Ecto neural progenitor cell (in vitro differentiated cells): ENCODE measurements at regions not wholly inside any gene's neighbourhood (a gene's known extent, or its start where the extent isn't known, plus 50 kb on each side); places are given as distances from the start of the nearest gene placed in this dataset.

ENCODE experiments used
- DNase-seq: peaks from one replicate; pipeline ENCODE4 v3.0.0-alpha.2; 2018; ENCODE audit warnings: low spot score

- no peak for DNase-seq
These were observed 732.4 kb downstream of the IPMK start for GRCh38 chr10:57535306-57535705.

GRCh38 chr10:57513637-57514036, 754.1 kb downstream of the IPMK start:
- DNase-seq, result no peak

GRCh38 chr10:57507788-57508187, 759.9 kb downstream of the IPMK start:
- DNase-seq, result no peak

- no peak for DNase-seq
These were observed 761.1 kb downstream of the IPMK start for GRCh38 chr10:57506414-57507094.

GRCh38 chr10:57494486-57494885, 773.2 kb downstream of the IPMK start:
- no peak for DNase-seq

- DNase-seq, result no peak
These were observed 785.4 kb downstream of the IPMK start for GRCh38 chr10:57482259-57482658.

GRCh38 chr10:57472823-57473619, 794.7 kb downstream of the IPMK start:
- DNase-seq, result no peak

- no peak for DNase-seq
These were observed 798.7 kb downstream of the IPMK start for GRCh38 chr10:57468894-57469432.

GRCh38 chr10:57465155-57465554, 802.5 kb downstream of the IPMK start:
- no peak for DNase-seq

- DNase-seq, result no peak
These were observed 807.2 kb downstream of the IPMK start for GRCh38 chr10:57460540-57460939.

- DNase-seq, result no peak
These were observed 809.7 kb downstream of the IPMK start for GRCh38 chr10:57457972-57458512.

GRCh38 chr10:57430376-57430775, 837.3 kb downstream of the IPMK start:
- no peak for DNase-seq

- DNase-seq, result no peak
These were observed 846.8 kb downstream of the IPMK start for GRCh38 chr10:57420881-57421280.

GRCh38 chr10:57418476-57418875, 849.2 kb downstream of the IPMK start:
- no peak for DNase-seq

GRCh38 chr10:57395923-57396322, 871.8 kb downstream of the IPMK start:
- no peak for DNase-seq

GRCh38 chr10:57367412-57367811, 900.3 kb downstream of the IPMK start:
- DNase-seq, result no peak

- DNase-seq, result no peak
These were observed 904.9 kb downstream of the IPMK start for GRCh38 chr10:57362811-57363210.

- no peak for DNase-seq
These were observed 914.2 kb downstream of the IPMK start for GRCh38 chr10:57353403-57354003.

- DNase-seq, result no peak
These were observed 916.6 kb downstream of the IPMK start for GRCh38 chr10:57351076-57351475.

GRCh38 chr10:57341294-57341693, 926.4 kb downstream of the IPMK start:
- no peak for DNase-seq

- DNase-seq, result no peak
These were observed 928.7 kb downstream of the IPMK start for GRCh38 chr10:57338823-57339558.

GRCh38 chr10:57336865-57337264, 930.8 kb downstream of the IPMK start:
- no peak for DNase-seq
